COLO668 (cell line): ENCODE measurements at regions not wholly inside any gene's neighbourhood (a gene's known extent, or its start where the extent isn't known, plus 50 kb on each side); places are given as distances from the start of the nearest gene placed in this dataset.

ENCODE experiments used
- DNase-seq: peaks from one replicate; lab custom pipeline; 2025; ENCODE audit not compliant: unreplicated experiment; lab: John Stamatoyannopoulos, UW

GRCh38 chr14:29205658-29206057, 439.1 kb downstream of the FOXG1 start:
- DNase-seq: no peak

- DNase-seq: peak; percentile 19
These were observed 449.3 kb downstream of the FOXG1 start for GRCh38 chr14:29215853-29216252.

GRCh38 chr14:29216268-29217232, 450.0 kb downstream of the FOXG1 start:
- peak; percentile 52 for DNase-seq

- no peak for DNase-seq
These were observed 451.3 kb downstream of the FOXG1 start for GRCh38 chr14:29217813-29218450.

GRCh38 chr14:29220072-29220471, 453.5 kb downstream of the FOXG1 start:
- DNase-seq: peak; percentile 83

GRCh38 chr14:29220566-29220965, 454.0 kb downstream of the FOXG1 start:
- DNase-seq: peak; percentile 13

- DNase-seq: no peak
These were observed 455.4 kb downstream of the FOXG1 start for GRCh38 chr14:29222006-29222405.

- DNase-seq: peak; percentile 12
These were observed 456.2 kb downstream of the FOXG1 start for GRCh38 chr14:29222671-29223268.

- DNase-seq: no peak
These were observed 457.4 kb downstream of the FOXG1 start for GRCh38 chr14:29223947-29224346.

GRCh38 chr14:29227631-29228030, 461.0 kb downstream of the FOXG1 start:
- no peak for DNase-seq

- DNase-seq: no peak
These were observed 465.6 kb downstream of the FOXG1 start for GRCh38 chr14:29232153-29232552.

GRCh38 chr14:29232711-29233110, 466.1 kb downstream of the FOXG1 start:
- no peak for DNase-seq

- DNase-seq: no peak
These were observed 466.6 kb downstream of the FOXG1 start for GRCh38 chr14:29233188-29233587.

GRCh38 chr14:29235991-29236390, 469.4 kb downstream of the FOXG1 start:
- no peak for DNase-seq

- no peak for DNase-seq
These were observed 469.8 kb downstream of the FOXG1 start for GRCh38 chr14:29236401-29236800.

- no peak for DNase-seq
These were observed 470.3 kb downstream of the FOXG1 start for GRCh38 chr14:29236848-29237247.

GRCh38 chr14:29240066-29240465, 473.5 kb downstream of the FOXG1 start:
- no peak for DNase-seq

- DNase-seq: peak; percentile 31
These were observed 476.5 kb downstream of the FOXG1 start for GRCh38 chr14:29242755-29243754.

- DNase-seq: no peak
These were observed 489.1 kb downstream of the FOXG1 start for GRCh38 chr14:29255692-29256091.

GRCh38 chr14:29262979-29263378, 496.4 kb downstream of the FOXG1 start:
- no peak for DNase-seq

- no peak for DNase-seq
These were observed 498.3 kb downstream of the FOXG1 start for GRCh38 chr14:29264865-29265264.
